ENCODE measurements at regions not wholly inside any gene's neighbourhood (a gene's known extent, or its start where the extent isn't known, plus 50 kb on each side); places are given as distances from the start of the nearest gene placed in this dataset.

GRCh38 chrX:69076088-69076487 is 89.2 kb downstream of the PJA1 start:
- Mint-ChIP-seq H3K27me3 (no peaks in the 10 kb centered on the region), H3K27ac (no peak overlapping the region), H3K9me3 (no peaks in the 10 kb centered on the region), H3K4me1 (no peaks in the 10 kb centered on the region), H3K4me3 (no peak overlapping the region), H3K36me3 (no peaks in the 10 kb centered on the region)
- DNase-seq (ENCODE audit: low spot score in 2 of 2) = no peak
- ATAC-seq (ENCODE audit: low read depth) = no peak

GRCh38 chrX:69074726-69075125 is 90.5 kb downstream of the PJA1 start:
- H3K36me3 Mint-ChIP-seq = no peaks in the 10 kb centered on the region
- H3K27ac Mint-ChIP-seq = no peak overlapping the region
- H3K9me3 Mint-ChIP-seq = no peaks in the 10 kb centered on the region
- no peaks in the 10 kb centered on the region for H3K4me1 Mint-ChIP-seq
- H3K4me3 Mint-ChIP-seq = no peak overlapping the region
- no peak for DNase-seq (ENCODE audit: low spot score in 2 of 2)
- no peaks in the 10 kb centered on the region for H3K27me3 Mint-ChIP-seq
- ATAC-seq (ENCODE audit: low read depth) = no peak

- Mint-ChIP-seq H3K4me1 (no peaks in the 10 kb centered on the region), H3K27ac (no peak overlapping the region), H3K27me3 (no peaks in the 10 kb centered on the region), H3K36me3 (no peaks in the 10 kb centered on the region), H3K9me3 (no peaks in the 10 kb centered on the region), H3K4me3 (no peak overlapping the region)
- ATAC-seq (ENCODE audit: low read depth) (no peak), DNase-seq (ENCODE audit: low spot score in 2 of 2) (no peak)
Observed at GRCh38 chrX:69073721-69074120, 91.5 kb downstream of the PJA1 start.

GRCh38 chrX:69073241-69073640 is 92.0 kb downstream of the PJA1 start:
- Mint-ChIP-seq H3K9me3 (no peaks in the 10 kb centered on the region), H3K27ac (no peak overlapping the region), H3K4me1 (no peaks in the 10 kb centered on the region), H3K4me3 (no peak overlapping the region), H3K27me3 (no peaks in the 10 kb centered on the region), H3K36me3 (no peaks in the 10 kb centered on the region)
- no peak for DNase-seq (ENCODE audit: low spot score in 2 of 2)
- ATAC-seq (ENCODE audit: low read depth) = no peak

- H3K4me3 Mint-ChIP-seq = no peak overlapping the region
- no peak for ATAC-seq (ENCODE audit: low read depth)
Observed at GRCh38 chrX:69072486-69073006, 92.7 kb downstream of the PJA1 start.

GRCh38 chrX:69070949-69071650 is 94.2 kb downstream of the PJA1 start:
- H3K27me3 Mint-ChIP-seq = peaks cover 1% of the 10 kb centered on the region
- DNase-seq (ENCODE audit: low spot score in 2 of 2) (no peak), ATAC-seq (ENCODE audit: low read depth) (no peak)
- no peak overlapping the region for H3K27ac Mint-ChIP-seq
- H3K9me3 Mint-ChIP-seq = no peaks in the 10 kb centered on the region
- H3K4me3 Mint-ChIP-seq = no peak overlapping the region
- no peaks in the 10 kb centered on the region for H3K4me1 Mint-ChIP-seq
- H3K36me3 Mint-ChIP-seq = no peaks in the 10 kb centered on the region

More at GRCh38 chrX:69072486-69073006, 92.7 kb downstream of the PJA1 start:
- Mint-ChIP-seq H3K4me1 (no peaks in the 10 kb centered on the region), H3K27ac (no peak overlapping the region), H3K27me3 (no peaks in the 10 kb centered on the region), H3K9me3 (no peaks in the 10 kb centered on the region), H3K36me3 (no peaks in the 10 kb centered on the region)
- DNase-seq (ENCODE audit: low spot score in 2 of 2) = no peak

GRCh38 chrX:69069876-69070275 is 95.4 kb downstream of the PJA1 start:
- H3K27ac Mint-ChIP-seq = no peak overlapping the region
- no peak overlapping the region for H3K4me3 Mint-ChIP-seq
- no peaks in the 10 kb centered on the region for H3K36me3 Mint-ChIP-seq
- H3K4me1 Mint-ChIP-seq = no peaks in the 10 kb centered on the region
- peaks cover 1% of the 10 kb centered on the region for H3K27me3 Mint-ChIP-seq
- no peaks in the 10 kb centered on the region for H3K9me3 Mint-ChIP-seq
- ATAC-seq (ENCODE audit: low read depth) (no peak), DNase-seq (ENCODE audit: low spot score in 2 of 2) (no peak)

- Mint-ChIP-seq H3K36me3 (no peaks in the 10 kb centered on the region), H3K27me3 (peaks cover 1% of the 10 kb centered on the region), H3K27ac (no peak overlapping the region), H3K9me3 (no peaks in the 10 kb centered on the region), H3K4me1 (no peaks in the 10 kb centered on the region), H3K4me3 (no peak overlapping the region)
- DNase-seq (ENCODE audit: low spot score in 2 of 2) (no peak), ATAC-seq (ENCODE audit: low read depth) (no peak)
Observed at GRCh38 chrX:69069086-69069445, 96.2 kb downstream of the PJA1 start.

- Mint-ChIP-seq H3K27me3 (peaks cover 1% of the 10 kb centered on the region), H3K4me3 (no peak overlapping the region), H3K4me1 (no peaks in the 10 kb centered on the region), H3K36me3 (no peaks in the 10 kb centered on the region), H3K27ac (no peak overlapping the region), H3K9me3 (no peaks in the 10 kb centered on the region)
- ATAC-seq (ENCODE audit: low read depth) (no peak), DNase-seq (ENCODE audit: low spot score in 2 of 2) (no peak)
Observed at GRCh38 chrX:69068301-69069085, 96.8 kb downstream of the PJA1 start.

- H3K27me3 Mint-ChIP-seq = peaks cover 1% of the 10 kb centered on the region
- ATAC-seq (ENCODE audit: low read depth) = no peak
- no peaks in the 10 kb centered on the region for H3K9me3 Mint-ChIP-seq
- DNase-seq (ENCODE audit: low spot score in 2 of 2) = no peak
- H3K36me3 Mint-ChIP-seq = no peaks in the 10 kb centered on the region
- no peak overlapping the region for H3K4me3 Mint-ChIP-seq
- no peak overlapping the region for H3K27ac Mint-ChIP-seq
- H3K4me1 Mint-ChIP-seq = no peaks in the 10 kb centered on the region
Observed at GRCh38 chrX:69067841-69068240, 97.4 kb downstream of the PJA1 start.

GRCh38 chrX:69066966-69067525 is 98.2 kb downstream of the PJA1 start:
- Mint-ChIP-seq H3K27ac (no peak overlapping the region), H3K27me3 (peaks cover 1% of the 10 kb centered on the region), H3K4me1 (no peaks in the 10 kb centered on the region), H3K36me3 (no peaks in the 10 kb centered on the region), H3K9me3 (no peaks in the 10 kb centered on the region), H3K4me3 (no peak overlapping the region)
- DNase-seq (ENCODE audit: low spot score in 2 of 2) (no peak), ATAC-seq (ENCODE audit: low read depth) (no peak)

GRCh38 chrX:69066021-69066757 is 99.1 kb downstream of the PJA1 start:
- H3K4me1 Mint-ChIP-seq = no peaks in the 10 kb centered on the region
- no peak for DNase-seq (ENCODE audit: low spot score in 2 of 2)
- H3K27me3 Mint-ChIP-seq = peaks cover 1% of the 10 kb centered on the region
- ATAC-seq (ENCODE audit: low read depth) = no peak
- no peaks in the 10 kb centered on the region for H3K9me3 Mint-ChIP-seq
- no peak overlapping the region for H3K4me3 Mint-ChIP-seq
- no peaks in the 10 kb centered on the region for H3K36me3 Mint-ChIP-seq
- H3K27ac Mint-ChIP-seq = no peak overlapping the region

GRCh38 chrX:69065451-69065850 is 99.8 kb downstream of the PJA1 start:
- DNase-seq (ENCODE audit: low spot score in 2 of 2) (no peak), ATAC-seq (ENCODE audit: low read depth) (no peak)
- Mint-ChIP-seq H3K4me1 (no peaks in the 10 kb centered on the region), H3K27ac (no peak overlapping the region), H3K27me3 (peaks cover 1% of the 10 kb centered on the region), H3K9me3 (no peaks in the 10 kb centered on the region), H3K4me3 (no peak overlapping the region), H3K36me3 (no peaks in the 10 kb centered on the region)

GRCh38 chrX:69063486-69063885 is 101.8 kb downstream of the PJA1 start:
- no peaks in the 10 kb centered on the region for H3K4me1 Mint-ChIP-seq
- no peak for DNase-seq (ENCODE audit: low spot score in 2 of 2)
- ATAC-seq (ENCODE audit: low read depth) = no peak
- no peak overlapping the region for H3K4me3 Mint-ChIP-seq
- peaks cover 1% of the 10 kb centered on the region for H3K27me3 Mint-ChIP-seq
- no peak overlapping the region for H3K27ac Mint-ChIP-seq
- no peaks in the 10 kb centered on the region for H3K9me3 Mint-ChIP-seq
- no peaks in the 10 kb centered on the region for H3K36me3 Mint-ChIP-seq

Data from memory B cell (primary cell).